ENCODE measurements at regions not wholly inside any gene's neighbourhood (a gene's known extent, or its start where the extent isn't known, plus 50 kb on each side); places are given as distances from the start of the nearest gene placed in this dataset.

DNA sequence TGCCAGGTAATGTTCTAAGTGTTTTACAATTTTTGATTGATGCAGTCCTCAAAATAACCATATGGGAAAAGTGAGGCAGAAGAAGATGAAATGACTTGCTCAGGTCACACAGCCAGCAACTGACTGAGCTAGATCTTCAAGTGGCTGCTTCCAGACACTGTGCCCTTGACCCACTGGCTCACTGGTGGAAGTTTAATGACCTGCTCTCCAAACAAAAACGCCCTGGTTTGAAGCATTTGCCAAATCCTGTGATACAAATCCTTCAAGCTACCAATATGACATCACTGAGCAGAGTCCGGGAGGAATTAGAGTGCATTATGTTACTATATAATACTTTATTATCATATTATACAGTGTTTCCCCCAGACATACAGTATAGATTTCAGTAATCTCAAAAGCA, 459.4 kb downstream of the GADD45G start:
- ChIA-PET POLR2A (no interaction called here), CTCF (no interaction called here), RAD21 (ENCODE audit: low non-redundant PET in 1 of 2, low total read pairs in 2 of 2, uncharacterized antibody in 2 of 2, unreplicated experiment in 2 of 2) (no interaction called here)
- H3K9me2 ChIP-seq (ENCODE audit: insufficient read depth): no peaks in the 10 kb centered on the region
- no TSS peak for BruUV-seq (replicated peaks)
- H3K27me3 ChIP-seq (ENCODE audit: insufficient read depth, low read length): 0 out of 2 replicates have a peak, but pooled peaks cover 3% of the 10 kb centered on the region
- DNase-seq (ENCODE audit: low read depth, low spot score) (no peak), ATAC-seq (no peak)
- H3K9ac ChIP-seq (ENCODE audit: low read length): no peak overlapping the region
- no peaks in the 10 kb centered on the region for H4K20me1 ChIP-seq (ENCODE audit: insufficient read depth)
- no peaks in the 10 kb centered on the region for H3K36me3 ChIP-seq (ENCODE audit: control insufficient read depth in 1 of 2, insufficient read depth in 2 of 2, low read length in 2 of 2)
- no peak overlapping the region for H3K4me2 ChIP-seq (ENCODE audit: low read length)
- H2AFZ ChIP-seq (ENCODE audit: low read depth, low read length, poor library complexity, severe bottlenecking): no peak overlapping the region
- H3K4me3 ChIP-seq (replicated peaks in 1 of 2; ENCODE audit: low read depth in 1 of 2, low read length in 2 of 2): no peak overlapping the region
- no peaks in the 10 kb centered on the region for H3K9me3 ChIP-seq (ENCODE audit: control insufficient read depth in 1 of 2, insufficient read depth in 1 of 2, low read depth in 1 of 2, low read length in 2 of 2)
- no peaks in the 10 kb centered on the region for H3K79me2 ChIP-seq (ENCODE audit: insufficient read depth, low read length)
- H3K27ac ChIP-seq (ENCODE audit: low read depth, low read length): no peak overlapping the region
- intact Hi-C loops (cut with micrococcal nuclease): no loop called here
- TF ChIP-seq SRF (IDR thresholded peaks at IDR 0.05; ENCODE audit: low read depth) (no peak), SIN3A (IDR thresholded peaks at IDR 0.05; ENCODE audit: low read depth) (no peak), RAD21 (IDR thresholded peaks at IDR 0.05; ENCODE audit: low read depth) (no peak), ZNF274 (IDR thresholded peaks at IDR 0.05; ENCODE audit: low read depth, low read length) (no peak), ELF1 (IDR thresholded peaks at IDR 0.05; ENCODE audit: borderline replicate concordance, low read depth) (no peak), CEBPB (IDR thresholded peaks at IDR 0.05; ENCODE audit: low read depth) (no peak), CBX3 (IDR thresholded peaks at IDR 0.05; ENCODE audit: low read depth) (no peak), JUND (IDR thresholded peaks at IDR 0.05) (no peak), EZH2 (IDR thresholded peaks at IDR 0.05) (no peak), ZFX (IDR thresholded peaks at IDR 0.05) (no peak)
- TF ChIP-seq, protein P1, sequence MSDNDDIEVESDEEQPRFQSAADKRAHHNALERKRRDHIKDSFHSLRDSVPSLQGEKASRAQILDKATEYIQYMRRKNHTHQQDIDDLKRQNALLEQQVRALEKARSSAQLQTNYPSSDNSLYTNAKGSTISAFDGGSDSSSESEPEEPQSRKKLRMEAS (IDR thresholded peaks at IDR 0.05): no peak
- TF ChIP-seq, protein P2, sequence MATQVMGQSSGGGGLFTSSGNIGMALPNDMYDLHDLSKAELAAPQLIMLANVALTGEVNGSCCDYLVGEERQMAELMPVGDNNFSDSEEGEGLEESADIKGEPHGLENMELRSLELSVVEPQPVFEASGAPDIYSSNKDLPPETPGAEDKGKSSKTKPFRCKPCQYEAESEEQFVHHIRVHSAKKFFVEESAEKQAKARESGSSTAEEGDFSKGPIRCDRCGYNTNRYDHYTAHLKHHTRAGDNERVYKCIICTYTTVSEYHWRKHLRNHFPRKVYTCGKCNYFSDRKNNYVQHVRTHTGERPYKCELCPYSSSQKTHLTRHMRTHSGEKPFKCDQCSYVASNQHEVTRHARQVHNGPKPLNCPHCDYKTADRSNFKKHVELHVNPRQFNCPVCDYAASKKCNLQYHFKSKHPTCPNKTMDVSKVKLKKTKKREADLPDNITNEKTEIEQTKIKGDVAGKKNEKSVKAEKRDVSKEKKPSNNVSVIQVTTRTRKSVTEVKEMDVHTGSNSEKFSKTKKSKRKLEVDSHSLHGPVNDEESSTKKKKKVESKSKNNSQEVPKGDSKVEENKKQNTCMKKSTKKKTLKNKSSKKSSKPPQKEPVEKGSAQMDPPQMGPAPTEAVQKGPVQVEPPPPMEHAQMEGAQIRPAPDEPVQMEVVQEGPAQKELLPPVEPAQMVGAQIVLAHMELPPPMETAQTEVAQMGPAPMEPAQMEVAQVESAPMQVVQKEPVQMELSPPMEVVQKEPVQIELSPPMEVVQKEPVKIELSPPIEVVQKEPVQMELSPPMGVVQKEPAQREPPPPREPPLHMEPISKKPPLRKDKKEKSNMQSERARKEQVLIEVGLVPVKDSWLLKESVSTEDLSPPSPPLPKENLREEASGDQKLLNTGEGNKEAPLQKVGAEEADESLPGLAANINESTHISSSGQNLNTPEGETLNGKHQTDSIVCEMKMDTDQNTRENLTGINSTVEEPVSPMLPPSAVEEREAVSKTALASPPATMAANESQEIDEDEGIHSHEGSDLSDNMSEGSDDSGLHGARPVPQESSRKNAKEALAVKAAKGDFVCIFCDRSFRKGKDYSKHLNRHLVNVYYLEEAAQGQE (IDR thresholded peaks at IDR 0.05; ENCODE audit: low read depth): no peak
- TF ChIP-seq, protein P3, sequence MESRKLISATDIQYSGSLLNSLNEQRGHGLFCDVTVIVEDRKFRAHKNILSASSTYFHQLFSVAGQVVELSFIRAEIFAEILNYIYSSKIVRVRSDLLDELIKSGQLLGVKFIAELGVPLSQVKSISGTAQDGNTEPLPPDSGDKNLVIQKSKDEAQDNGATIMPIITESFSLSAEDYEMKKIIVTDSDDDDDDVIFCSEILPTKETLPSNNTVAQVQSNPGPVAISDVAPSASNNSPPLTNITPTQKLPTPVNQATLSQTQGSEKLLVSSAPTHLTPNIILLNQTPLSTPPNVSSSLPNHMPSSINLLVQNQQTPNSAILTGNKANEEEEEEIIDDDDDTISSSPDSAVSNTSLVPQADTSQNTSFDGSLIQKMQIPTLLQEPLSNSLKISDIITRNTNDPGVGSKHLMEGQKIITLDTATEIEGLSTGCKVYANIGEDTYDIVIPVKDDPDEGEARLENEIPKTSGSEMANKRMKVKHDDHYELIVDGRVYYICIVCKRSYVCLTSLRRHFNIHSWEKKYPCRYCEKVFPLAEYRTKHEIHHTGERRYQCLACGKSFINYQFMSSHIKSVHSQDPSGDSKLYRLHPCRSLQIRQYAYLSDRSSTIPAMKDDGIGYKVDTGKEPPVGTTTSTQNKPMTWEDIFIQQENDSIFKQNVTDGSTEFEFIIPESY (IDR thresholded peaks at IDR 0.05; ENCODE audit: extremely low read depth, insufficient replicate concordance, low read length): no peak
- H3K4me1 ChIP-seq (ENCODE audit: control insufficient read depth in 1 of 2, insufficient read depth in 2 of 2, low read length in 2 of 2): no peaks in the 10 kb centered on the region; a peak in 1 of 4 replicates
